ENCODE measurements at regions not wholly inside any gene's neighbourhood (a gene's known extent, or its start where the extent isn't known, plus 50 kb on each side); places are given as distances from the start of the nearest gene placed in this dataset.

DNA sequence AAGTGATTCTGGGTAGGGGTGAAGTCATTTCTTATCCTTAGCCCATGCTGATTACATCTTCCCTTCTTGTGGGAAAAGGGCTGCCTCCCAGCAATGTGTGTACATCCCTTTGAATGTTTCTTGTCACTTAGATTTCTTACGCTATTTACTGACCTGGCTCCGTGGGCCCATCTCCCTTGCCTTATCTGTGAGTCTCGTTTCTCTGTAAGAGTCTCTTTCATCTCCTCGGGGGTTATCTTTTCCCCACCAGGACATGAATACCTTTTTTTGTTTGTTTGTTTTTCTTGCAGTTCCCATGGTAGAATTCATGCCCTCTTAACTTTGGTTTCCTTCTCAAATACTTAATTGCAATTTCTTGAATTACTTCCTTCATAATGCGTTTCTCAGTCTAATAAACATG, 107.7 kb downstream of the BAMBI start:
- DNase-seq = peak; percentile 4

DNA sequence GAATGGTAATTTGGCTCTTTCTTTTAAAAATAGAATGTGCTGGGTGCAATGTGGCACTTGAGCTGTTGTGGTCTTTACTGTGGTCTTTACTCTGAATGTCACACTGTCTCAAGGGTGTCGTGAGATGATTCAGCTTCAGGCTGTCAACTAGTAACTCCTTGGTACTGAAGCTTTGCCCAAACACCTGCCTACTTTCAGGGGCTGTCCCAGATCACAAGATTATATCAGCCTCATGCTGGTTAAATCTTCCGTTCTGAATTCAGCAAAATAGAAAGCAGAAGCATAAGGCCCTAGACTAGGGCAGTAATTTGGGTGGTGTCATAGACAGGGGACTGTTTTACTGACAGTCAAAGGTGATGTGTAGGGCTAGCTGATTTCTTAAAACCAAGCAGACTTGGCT, 110.9 kb downstream of the BAMBI start:
- no peak for DNase-seq

DNA sequence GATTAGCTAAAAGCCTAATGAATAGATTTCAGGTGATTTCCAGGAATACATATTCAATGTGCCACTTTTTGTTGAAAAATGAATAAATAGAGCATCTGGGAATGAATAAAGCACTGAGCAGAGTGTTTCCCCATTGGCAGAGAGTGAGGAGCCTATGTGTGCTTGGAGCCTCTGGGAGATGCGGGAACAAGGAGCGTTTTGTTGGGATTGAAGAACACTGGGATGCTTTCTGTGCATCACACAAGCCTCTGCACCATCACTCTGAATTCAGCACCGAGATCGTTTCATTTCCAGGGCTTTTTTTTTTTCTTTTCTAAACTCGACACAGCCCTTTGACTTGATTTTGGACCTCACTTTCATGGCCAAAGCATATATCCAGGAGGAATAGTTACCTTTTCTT, 111.4 kb downstream of the BAMBI start:
- DNase-seq = no peak

DNA sequence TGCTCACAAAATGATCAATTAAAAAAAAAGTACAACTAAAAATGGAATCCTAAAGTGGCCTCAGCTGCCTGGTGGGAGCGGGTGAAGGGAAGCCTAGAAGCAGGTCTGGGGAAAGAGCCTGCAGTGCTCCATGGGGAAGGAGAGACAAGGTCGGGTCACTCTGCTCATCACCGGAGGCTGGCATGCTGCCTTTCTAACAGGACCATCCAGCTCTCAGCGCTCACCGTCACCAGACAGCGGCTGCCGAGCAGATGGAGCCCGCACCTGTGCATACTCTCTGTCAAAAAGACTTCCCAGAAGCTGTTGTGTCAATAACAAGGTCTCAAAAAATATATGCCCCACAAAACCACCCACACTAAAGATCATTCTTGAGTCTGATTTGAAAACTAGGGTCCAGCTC, 112.8 kb downstream of the BAMBI start:
- no peak for DNase-seq

DNA sequence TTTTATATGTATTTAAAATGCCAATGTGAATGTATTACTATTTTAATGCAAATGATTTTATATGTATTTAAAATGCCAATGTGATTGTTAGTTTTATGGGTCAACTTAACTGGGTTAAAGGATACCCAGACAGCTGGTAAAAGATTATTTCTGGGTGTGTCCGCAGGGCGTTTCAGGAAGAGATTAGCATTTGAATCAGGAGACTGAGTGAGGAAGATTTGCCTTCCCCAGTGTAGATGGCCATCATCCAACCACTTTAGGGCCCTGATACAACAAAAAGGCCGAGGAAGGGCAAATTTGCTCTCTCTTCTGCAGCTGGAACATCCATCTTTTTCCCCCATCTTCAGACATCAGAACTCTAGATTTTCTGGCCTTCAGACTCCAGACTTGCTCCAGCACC, 116.2 kb downstream of the BAMBI start:
- no peak for DNase-seq

DNA sequence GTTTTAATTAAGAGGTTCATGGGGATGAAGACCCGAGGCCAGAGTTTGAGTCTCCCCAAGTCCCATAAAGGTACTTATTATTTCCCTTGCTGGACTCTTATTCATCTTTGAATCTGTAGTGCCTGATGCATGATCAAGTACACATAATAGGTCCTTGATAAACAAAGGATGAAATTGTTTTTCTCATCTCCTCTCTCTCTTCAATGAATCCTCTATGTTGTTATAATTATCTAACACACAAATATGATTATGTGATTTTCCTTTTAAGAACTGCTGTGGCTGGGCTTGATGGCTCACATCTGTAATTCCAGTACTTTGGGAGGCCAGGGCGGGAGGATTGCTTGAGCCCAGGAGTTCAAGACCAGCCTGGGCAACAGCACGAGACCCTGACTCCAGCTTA, 117.7 kb downstream of the BAMBI start:
- peak; percentile 9 for DNase-seq

DNA sequence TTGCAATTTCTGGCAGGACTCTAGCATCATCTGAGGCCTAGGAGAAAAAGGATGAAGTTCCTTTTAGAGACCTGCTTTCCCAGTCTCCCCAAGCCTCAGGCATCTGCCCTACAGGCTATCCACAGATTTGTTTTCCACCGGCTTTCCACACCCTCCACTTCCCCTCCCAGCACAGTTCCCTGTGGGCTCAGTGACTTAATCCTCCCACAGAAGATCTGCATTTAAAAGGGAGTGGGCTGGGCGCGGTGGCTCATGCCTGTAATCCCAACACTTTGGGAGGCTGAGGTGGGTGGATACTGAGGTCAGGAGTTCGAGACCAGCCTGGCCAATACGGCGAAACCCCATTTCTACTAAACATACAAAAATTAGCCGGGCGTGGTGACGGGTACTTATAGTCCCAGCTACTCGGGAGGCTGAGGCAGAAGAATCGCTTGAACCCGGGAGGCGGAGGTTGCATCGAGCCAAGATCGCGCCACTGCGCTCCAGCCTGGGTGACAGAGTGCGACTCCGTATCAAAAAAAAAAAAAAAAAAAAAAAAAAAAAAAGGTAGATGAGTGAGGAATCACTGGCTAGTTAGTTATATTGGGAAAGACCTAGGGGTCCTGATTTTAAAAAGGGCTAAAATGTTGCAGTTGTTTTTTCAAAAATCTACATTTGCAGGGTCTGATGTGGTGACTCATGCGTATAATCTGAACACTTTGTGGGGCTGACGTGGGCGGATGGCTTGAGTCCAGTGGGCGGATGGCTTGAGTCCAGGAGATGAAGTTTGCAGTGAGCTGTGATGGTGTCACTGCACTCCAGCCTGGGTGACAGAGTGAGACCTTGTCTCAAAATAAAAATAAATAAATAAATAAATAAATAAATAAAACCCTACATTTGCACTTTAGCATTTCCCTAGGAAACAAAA, 119.5 kb downstream of the BAMBI start:
- no peak for DNase-seq

DNA sequence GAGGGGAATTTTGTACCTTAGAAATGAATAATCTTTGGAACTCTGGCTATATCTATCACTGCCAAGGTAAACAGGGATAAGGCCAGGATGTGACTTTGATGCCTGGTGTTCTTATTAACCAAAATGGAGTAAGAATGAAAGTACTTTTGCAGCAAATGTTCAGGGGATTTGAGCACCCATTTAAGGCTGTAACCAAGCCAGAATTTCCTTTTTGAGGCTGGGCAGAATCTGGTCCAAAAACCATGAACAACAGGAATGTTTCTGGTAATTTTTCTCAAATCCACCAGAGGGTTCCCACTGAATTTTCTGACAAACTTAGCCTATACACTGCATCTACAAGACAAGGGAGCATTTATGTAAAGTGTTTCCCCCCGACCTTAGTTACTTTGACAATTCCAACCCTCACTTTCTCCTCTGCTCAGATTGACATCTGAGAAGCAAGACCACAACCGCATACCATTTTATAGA, 120.6 kb downstream of the BAMBI start:
- no peak for DNase-seq

DNA sequence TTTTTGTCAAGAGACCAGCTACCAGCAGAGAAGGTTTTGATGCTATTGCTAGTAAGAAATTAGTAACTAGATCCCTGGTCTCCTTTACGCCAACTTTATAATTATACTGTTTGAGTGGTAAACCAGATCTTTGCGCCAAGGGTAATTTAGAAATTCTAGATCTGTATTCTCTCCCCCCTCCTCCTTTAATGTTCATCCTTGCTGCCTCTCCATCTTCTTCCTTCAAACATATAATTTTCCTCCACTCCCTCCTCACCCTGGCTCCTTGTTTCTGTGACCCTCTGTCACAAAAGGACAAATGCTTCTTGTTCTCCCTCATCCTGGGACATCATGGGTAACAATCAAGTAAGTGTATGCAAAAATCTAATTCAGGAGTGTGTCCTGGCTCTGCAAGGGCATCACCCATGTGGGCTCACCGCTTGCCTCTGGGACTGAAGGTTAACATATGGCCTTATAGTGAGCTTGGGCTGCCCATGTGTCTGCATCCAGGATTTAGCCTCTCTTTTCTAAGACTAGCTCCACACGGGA, 121.2 kb downstream of the BAMBI start:
- no peak for DNase-seq

DNA sequence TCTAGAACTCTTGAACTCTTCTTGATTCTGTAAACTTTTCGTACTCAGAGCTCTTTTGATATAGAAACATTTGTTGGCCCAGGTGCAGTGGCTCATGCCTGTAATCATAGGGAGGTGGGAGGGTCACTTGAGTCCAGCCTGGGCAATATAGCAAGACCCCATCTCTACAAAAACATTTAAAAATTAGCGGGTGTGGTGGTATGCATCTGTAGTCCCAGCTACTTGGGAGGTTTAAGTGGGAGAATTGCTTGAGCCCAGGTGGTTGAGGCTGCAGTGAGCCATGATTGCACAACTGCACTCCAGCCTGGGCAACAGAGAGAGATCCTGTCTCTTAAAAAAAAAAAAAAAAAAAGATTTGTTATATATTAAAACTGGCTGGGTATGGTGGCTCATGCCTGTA, 121.6 kb downstream of the BAMBI start:
- DNase-seq = no peak

DNA sequence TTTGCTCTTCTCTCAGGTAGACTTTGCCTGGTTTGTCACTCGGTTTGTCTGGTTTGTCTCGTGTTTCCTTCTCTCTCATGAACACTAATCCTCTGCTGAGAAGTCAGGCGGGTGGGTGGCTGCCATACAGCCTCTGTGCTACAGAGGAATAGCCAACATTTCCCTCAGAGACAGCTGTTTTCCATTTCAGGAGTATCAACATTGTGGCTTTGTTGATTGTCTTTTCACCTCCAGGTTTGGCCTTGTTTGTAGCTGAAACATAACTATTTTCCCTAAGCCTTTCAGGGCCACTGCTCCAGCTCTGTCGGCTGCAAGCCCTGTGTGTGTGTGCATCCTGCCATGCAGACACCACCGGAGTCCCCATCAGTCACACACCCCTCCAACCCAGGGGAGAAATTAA, 122.8 kb downstream of the BAMBI start:
- DNase-seq = no peak

DNA sequence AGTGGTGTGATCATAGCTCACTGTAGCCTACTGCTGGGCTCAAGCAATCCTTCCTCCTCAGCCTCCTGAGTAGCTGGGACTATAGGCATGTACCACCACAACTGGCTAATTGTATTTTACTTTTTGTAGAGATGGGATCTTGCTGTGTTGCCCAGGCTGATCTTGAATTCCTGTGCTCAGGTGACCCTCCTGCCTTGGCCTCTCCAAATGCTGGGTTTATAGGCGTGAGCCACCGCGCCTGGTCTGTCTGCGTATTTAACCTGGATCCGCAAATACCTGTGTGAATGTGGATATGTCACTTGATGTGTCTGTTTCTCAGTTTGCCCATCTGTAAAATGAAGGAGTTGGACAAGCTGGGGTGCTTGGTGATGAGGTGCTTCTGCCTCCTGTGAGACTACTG, 123.9 kb downstream of the BAMBI start:
- no peak for DNase-seq

DNA sequence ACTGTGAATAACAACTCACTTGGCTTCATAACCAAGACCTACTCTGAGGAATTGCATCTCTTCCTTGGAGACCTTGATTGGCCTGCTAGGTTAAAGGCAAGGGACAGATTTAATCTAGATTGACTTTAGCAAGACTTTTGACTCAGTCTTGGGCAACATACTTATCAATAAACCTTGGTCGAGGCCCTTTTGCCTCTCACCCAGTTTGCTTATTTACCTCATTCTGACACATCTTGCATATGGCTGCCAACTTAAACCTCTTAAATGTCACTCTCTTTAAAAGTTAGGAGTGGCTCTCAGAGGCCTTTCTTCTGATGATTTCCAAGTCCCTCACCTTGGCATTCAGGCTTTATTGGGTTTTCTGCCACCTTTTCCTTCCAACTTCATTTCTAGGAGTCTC, 124.5 kb downstream of the BAMBI start:
- no peak for DNase-seq

DNA sequence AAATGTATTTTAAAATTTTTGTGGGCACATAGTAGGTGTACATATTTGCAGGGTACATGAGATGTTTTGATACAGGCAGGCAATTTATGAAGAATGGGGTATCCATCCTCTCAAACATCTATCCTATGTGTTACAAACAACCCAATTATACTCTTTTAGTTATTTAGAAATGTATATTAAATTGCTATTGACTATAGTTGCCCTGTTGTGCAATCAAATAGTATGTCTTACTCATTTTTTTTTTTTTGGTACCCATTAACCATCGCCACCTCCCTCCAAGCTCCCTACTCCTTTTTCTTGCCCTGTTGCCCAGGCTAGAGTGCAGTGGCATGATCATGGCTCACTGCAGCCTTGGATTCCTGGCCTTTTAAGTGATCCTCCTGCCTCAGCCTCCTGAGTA, 128.1 kb downstream of the BAMBI start:
- DNase-seq = no peak

DNA sequence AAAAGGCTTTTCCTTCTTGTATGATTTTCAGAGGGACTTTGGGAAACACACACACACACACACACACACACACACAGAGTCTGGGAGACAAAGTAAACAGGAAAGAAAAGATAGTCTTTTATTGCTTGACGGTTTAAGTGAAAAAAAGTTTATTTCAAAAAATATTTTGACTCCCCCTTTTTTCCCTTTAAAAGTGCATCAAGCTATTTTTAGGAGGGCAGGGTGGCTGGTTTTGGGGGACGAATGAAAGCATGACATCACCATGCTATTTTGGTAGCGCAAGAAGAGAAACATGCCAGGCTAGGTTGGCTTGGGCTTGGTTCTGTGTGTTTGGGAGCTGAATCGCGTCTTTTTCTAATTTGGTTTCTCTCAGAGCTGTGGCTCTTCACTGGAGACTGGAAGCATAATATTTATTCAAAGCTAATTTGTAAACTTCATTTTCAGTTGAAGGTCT, 129.2 kb downstream of the BAMBI start:
- DNase-seq = no peak

DNA sequence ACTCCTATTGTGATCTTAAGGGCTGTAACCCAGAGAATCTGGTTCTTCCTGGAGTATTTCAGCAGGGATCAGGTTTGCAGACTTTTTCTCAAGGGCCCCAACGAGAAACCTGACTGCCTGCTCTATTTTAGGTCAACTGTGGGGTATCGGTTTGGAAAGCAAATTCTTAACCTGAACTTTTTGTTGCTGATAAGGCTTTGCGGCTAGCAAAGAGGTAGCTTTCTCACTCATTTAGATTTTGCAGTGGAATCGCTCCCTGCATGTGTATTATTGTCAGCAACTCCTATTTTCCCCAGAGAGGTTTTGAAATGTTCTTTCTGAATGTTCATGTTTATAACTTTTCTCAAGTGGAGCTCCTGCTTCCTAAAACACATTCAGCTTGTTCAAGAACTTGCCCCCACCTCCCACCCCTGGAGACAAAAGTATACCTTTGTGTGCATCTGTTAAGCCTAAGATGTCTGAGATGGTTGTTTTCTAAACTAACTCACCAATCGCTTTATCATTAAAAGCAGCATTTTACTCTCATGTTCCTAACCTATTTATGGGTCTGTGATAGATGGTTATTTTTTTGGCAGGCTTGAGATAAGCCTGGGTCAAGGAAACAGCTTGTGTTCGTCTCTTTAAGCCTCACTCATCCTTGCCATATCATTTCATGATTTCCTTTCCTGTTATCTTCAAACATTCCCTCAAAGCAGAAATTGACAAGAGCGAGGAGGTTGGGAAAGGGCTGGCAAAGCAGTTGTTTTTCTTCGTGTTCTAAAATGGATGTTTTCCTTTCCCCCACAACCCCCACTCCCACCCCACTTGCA, 129.8 kb downstream of the BAMBI start:
- no peak for DNase-seq

DNA sequence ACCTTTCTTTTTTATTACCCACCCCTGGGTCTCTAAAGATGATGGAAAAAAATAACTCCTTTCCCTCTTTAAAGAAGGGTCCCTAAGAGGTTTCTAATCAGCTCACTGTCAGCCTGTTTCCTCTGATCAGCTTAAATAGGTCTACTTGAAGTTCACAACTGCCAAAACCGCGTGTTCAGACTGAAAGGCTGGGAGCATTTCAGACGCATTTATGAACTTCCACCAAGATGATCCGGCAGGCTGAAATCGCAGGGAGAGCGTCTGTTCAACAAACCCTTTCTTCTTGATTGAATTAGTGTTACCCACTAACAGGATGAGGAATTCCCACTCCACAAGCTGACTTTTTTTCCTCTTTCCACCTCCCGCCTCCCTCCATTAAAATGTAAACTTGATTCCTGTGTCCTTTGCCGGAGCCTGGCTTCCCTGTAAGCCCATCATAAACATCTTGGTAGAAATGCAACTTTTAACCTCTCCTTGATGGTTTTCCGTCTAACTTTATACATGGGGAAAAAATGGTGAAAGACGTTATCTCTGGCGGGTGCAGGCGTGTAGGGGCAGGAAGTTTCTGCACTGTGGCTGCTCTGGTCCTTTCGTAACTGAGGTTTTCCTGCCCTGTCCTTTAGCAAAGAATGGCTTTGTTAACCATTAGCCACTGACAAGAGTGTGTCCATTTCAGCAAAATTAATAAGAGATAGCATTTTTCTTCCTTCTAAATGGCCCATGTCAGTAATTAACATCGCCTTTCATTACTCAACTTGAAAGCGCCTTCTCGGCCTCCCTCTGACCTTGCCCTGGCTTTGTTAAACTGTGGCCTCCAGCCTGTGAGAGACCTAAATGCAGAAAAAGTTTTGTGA, 130.7 kb downstream of the BAMBI start:
- no peak for DNase-seq

DNA sequence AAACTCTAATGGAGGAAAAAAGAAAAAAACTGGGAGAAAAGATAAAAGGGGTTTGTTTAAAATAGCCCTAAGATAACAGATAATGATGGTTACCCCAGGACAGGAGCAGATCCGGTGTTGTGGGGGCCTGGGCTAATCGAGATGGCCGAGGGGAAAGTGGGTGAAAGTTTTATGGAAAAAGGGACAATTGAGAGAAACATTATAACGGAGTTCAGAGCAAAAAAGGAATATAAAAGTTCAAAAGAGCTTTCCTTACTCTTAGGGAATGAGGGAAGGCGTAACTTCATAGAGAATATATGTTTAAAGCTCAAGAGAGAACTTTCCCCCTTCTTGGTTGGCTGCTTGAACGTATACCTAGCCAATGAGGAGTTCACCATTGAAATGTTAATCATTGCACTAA, 131.4 kb downstream of the BAMBI start:
- DNase-seq = no peak

DNA sequence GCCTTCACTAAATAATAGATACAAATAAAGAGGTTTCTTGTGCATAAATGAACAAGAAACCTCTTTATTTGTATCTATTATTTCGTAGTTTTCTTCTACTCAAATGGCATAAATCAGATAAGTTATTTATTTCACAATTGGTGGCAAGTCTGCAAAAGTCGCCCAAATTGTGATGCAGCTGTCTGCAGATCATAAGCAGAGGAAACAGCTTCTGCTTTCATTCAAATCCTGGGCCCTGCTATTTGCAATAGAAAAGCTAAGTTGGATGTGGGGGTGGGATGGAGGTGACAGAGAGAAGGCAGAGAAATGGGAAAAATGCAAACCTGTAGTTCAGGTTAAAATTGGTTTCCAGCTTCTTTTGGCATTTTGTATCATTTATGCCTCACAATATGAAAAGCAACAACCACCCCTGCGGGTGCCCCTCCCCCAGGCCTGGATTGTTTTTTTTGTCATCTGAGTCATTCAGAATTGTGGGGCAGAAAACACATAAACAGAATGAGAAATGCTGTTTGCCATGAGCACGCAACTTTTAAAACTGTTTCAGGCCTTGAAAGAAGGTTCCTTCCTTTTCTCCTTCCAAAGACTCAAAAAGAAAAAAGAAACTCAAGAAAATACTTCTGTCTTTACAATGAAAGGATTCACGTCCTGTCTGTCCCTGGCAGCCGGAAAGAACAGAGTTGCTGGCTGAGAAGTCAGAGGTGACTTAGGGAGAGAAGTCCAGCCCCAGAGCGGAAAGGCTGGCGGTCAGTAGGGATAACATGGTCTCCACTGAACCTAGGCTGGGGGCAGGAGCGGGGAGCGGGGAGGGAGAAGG, 132.9 kb downstream of the BAMBI start:
- no peak for DNase-seq

DNA sequence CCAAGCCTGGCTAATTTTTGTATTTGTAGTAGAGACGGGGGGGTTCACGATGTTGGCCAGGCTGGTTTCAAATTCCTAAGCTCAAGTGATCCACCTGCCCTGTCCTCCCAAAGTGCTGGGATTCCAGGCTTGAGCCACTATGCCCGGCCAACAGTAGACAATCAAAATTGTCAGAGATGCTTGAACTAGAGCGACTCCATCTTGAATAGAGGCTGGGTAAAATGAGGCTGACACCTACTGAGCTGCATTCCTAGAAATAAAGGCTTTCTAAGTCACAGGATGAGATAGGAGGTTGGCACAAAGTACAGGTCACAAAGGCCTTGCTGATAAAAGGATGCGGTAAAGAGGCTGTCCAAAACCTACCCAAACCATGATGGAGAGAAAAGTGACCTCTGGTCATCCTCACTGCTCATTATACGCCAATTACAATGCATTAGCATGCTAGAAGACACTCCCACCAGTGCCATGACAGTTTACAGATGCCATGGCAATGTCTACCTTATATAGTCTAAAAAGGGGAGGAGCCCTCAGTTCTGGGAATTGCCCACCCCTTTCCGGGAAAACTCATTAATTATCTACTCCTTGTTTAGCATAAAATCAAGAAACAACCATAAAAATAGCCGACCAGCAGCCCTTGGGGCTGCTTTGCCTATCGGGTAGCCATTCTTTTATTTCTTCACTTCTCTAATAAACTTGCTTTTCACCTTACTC, 134.5 kb downstream of the BAMBI start:
- no peak for DNase-seq

Measured in DMS79 treated with DMSO at 0.1 percent for 48 hours (cell line).